ENCODE measurements at regions not wholly inside any gene's neighbourhood (a gene's known extent, or its start where the extent isn't known, plus 50 kb on each side); places are given as distances from the start of the nearest gene placed in this dataset.

DNA sequence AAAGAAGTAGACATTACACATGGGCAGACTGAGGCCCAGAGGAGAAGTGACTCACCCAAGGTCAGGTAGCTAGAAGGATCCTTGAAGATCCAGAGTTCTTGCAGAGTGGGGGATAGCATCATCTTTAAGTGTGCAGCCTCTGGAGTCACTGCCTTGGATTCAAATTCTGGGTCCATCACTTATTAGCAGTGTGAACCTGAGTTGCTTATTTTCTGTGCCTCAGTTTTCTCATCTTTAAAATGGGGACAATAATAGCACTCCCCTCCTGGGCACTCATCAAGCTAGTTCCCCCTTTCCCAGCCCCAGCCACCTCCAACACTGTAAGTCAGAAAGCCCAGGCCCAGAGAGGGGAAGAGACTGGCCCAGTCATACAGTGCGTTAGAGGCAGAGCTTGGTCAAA is 141.8 kb upstream of the PJA1 start:
- no peaks in the 10 kb centered on the region for H3K27me3 ChIP-seq (replicated peaks; ENCODE audit: insufficient read depth)
- intact Hi-C loops (cut with DNase I): no loop called here
- no peak for DNase-seq (ENCODE audit: low spot score)
- H3K27ac ChIP-seq: no peak overlapping the region
- TF ChIP-seq CTCF (IDR thresholded peaks at IDR 0.05): no peak
- no peak for TF ChIP-seq POLR2A (IDR thresholded peaks at IDR 0.05)
- no peak for TF ChIP-seq POLR2AphosphoS5 (IDR thresholded peaks at IDR 0.05)
- WGBS: no CpG with 5 or more reads among the region's 1 CpG
- no peaks in the 10 kb centered on the region for H3K9me3 ChIP-seq
- no peak overlapping the region for H3K4me3 ChIP-seq
- no peaks in the 10 kb centered on the region for H3K4me1 ChIP-seq (replicated peaks)
- no peaks in the 10 kb centered on the region for H3K36me3 ChIP-seq

GRCh38 chrX:69306063-69306404 is 140.8 kb upstream of the PJA1 start:
- no peak for DNase-seq (ENCODE audit: low spot score)
- Histone ChIP-seq H3K27ac (no peak overlapping the region), H3K27me3 (replicated peaks; ENCODE audit: insufficient read depth) (no peaks in the 10 kb centered on the region), H3K4me1 (replicated peaks) (no peaks in the 10 kb centered on the region), H3K36me3 (no peaks in the 10 kb centered on the region), H3K4me3 (no peak overlapping the region), H3K9me3 (no peaks in the 10 kb centered on the region)
- WGBS: 38% methylated on average over 7 of the region's 7 CpGs
- no peak for TF ChIP-seq POLR2A (IDR thresholded peaks at IDR 0.05)
- TF ChIP-seq CTCF (IDR thresholded peaks at IDR 0.05): no peak
- TF ChIP-seq POLR2AphosphoS5 (IDR thresholded peaks at IDR 0.05): no peak
- intact Hi-C loops (cut with DNase I): no loop called here

GRCh38 chrX:69305333-69306062 is 140.2 kb upstream of the PJA1 start:
- TF ChIP-seq POLR2A (IDR thresholded peaks at IDR 0.05) (no peak), POLR2AphosphoS5 (IDR thresholded peaks at IDR 0.05) (no peak), CTCF (IDR thresholded peaks at IDR 0.05) (no peak)
- Histone ChIP-seq H3K4me3 (no peak overlapping the region), H3K27ac (no peak overlapping the region), H3K27me3 (replicated peaks; ENCODE audit: insufficient read depth) (no peaks in the 10 kb centered on the region), H3K9me3 (no peaks in the 10 kb centered on the region), H3K4me1 (replicated peaks) (no peaks in the 10 kb centered on the region), H3K36me3 (no peaks in the 10 kb centered on the region)
- DNase-seq (ENCODE audit: low spot score): no peak
- WGBS: 37% methylated on average over 16 of the region's 39 CpGs
- intact Hi-C loops (cut with DNase I): no loop called here

DNA sequence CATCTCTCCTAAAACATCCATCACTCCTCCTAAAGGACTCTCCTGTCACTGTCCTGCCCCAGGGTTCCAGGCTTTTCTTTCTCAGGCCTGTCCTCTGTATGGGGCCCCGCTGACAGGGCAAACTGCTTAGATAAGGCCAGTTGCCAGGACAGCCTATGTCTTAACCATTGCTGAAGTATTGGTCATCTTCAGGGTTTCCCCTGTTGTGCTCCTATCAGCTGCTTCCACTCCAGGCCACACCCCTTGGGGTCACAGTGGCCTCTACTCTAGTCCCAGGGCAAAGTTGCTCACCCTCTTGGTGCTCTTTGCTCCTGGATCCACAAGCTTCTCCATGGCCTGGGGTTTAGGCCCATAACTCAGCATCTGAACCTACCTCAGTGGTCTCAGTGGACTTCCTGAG is 138.0 kb upstream of the PJA1 start:
- intact Hi-C loops (cut with DNase I): no loop called here
- Histone ChIP-seq H3K27me3 (replicated peaks; ENCODE audit: insufficient read depth) (no peaks in the 10 kb centered on the region), H3K36me3 (no peaks in the 10 kb centered on the region), H3K4me3 (no peak overlapping the region), H3K27ac (no peak overlapping the region), H3K9me3 (no peaks in the 10 kb centered on the region), H3K4me1 (replicated peaks) (no peaks in the 10 kb centered on the region)
- 100% methylated on average over 1 of the region's 1 CpG for WGBS
- TF ChIP-seq CTCF (IDR thresholded peaks at IDR 0.05) (no peak), POLR2A (IDR thresholded peaks at IDR 0.05) (no peak), POLR2AphosphoS5 (IDR thresholded peaks at IDR 0.05) (no peak)
- no peak for DNase-seq (ENCODE audit: low spot score)

DNA sequence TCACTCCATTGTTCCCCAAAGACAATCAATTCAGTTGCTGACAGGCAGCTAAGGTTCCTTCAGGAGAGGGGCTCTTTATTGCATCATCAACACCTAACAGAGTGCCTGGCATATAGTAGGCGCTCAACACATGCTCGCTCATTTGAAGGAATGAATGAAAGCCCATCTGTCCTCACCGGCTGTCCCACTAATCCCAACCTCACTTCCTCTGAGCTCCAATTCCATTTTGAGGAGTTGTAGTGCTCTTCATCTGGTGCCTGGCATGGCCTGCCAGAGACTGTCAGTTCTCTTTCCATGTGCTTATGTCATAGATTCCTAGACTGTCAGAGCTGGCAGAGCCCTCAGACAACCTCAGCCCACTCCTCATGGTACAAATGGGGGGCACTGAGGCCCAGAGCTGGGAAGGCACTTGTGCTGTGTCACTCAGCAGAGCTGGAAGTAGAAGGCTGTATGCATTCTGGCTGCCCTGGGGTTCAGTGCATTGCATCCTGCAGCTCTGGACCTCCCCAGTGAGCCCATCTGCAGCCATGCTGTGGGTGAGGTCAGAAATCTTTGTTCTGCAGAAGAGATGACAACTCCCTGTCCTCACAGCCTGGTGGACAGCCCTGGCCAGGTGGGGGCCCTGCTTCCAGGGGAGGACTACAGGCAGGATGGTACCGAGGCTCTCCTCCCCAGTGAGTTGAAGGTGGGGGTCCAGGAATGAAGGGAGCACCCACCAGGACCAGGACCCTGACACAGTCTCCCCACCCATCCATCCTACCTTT is 134.9 kb upstream of the PJA1 start:
- Histone ChIP-seq H3K36me3 (no peaks in the 10 kb centered on the region), H3K4me1 (replicated peaks) (no peaks in the 10 kb centered on the region), H3K27ac (no peak overlapping the region), H3K4me3 (no peak overlapping the region), H3K9me3 (no peaks in the 10 kb centered on the region), H3K27me3 (replicated peaks; ENCODE audit: insufficient read depth) (no peaks in the 10 kb centered on the region)
- intact Hi-C loops (cut with DNase I): no loop called here
- 90% methylated on average over 4 of the region's 4 CpGs for WGBS
- no peak for TF ChIP-seq POLR2AphosphoS5 (IDR thresholded peaks at IDR 0.05)
- TF ChIP-seq POLR2A (IDR thresholded peaks at IDR 0.05): no peak
- no peak for TF ChIP-seq CTCF (IDR thresholded peaks at IDR 0.05)
- DNase-seq (ENCODE audit: low spot score): no peak
